Sigmoid colon (tissue), 4 donors: ENCODE measurements at regions not wholly inside any gene's neighbourhood (a gene's known extent, or its start where the extent isn't known, plus 50 kb on each side); places are given as distances from the start of the nearest gene placed in this dataset.

Experiments used
- CTCF ChIP-seq, 4 experiments: fragments of 450-650 bp in 3 of 4; fragments of 200-600 bp in 1 of 4; IDR thresholded peaks; one replicate each; pipeline ENCODE4 v1.5.1; 2016 to 2019; ENCODE audit warnings: antibody characterized with exemption in 4 of 4, mild to moderate bottlenecking in 3 of 4, moderate library complexity in 2 of 4
- EP300 ChIP-seq, 4 donors: sonication (generic); formaldehyde crosslinking; IDR thresholded peaks; one replicate each; pipeline ENCODE4 v1.6.1; 2017; ENCODE audit warnings: antibody characterized with exemption in 4 of 4
- POLR2A ChIP-seq, 2 donors: fragments of 450-650 bp; IDR thresholded peaks; one replicate each; pipeline ENCODE4 v1.6.1; 2016; ENCODE audit warnings: antibody characterized with exemption in 2 of 2, mild to moderate bottlenecking in 2 of 2, moderate library complexity in 2 of 2
- POLR2AphosphoS5 ChIP-seq, 4 donors: sonication (generic); formaldehyde crosslinking; IDR thresholded peaks; one replicate each; pipeline ENCODE4 v1.6.1; 2017; ENCODE audit warnings: antibody characterized with exemption in 4 of 4

- TF ChIP-seq CTCF (IDR thresholded peaks at IDR 0.05), result no peak
- TF ChIP-seq POLR2A (IDR thresholded peaks at IDR 0.05), result no peak
- TF ChIP-seq EP300 (IDR thresholded peaks at IDR 0.05), result no peak
- TF ChIP-seq POLR2AphosphoS5 (IDR thresholded peaks at IDR 0.05), result no peak
Observed at GRCh38 chr5:51988634-51989033, 605.4 kb downstream of the ISL1 start.
